ENCODE measurements at regions not wholly inside any gene's neighbourhood (a gene's known extent, or its start where the extent isn't known, plus 50 kb on each side); places are given as distances from the start of the nearest gene placed in this dataset.

DNA sequence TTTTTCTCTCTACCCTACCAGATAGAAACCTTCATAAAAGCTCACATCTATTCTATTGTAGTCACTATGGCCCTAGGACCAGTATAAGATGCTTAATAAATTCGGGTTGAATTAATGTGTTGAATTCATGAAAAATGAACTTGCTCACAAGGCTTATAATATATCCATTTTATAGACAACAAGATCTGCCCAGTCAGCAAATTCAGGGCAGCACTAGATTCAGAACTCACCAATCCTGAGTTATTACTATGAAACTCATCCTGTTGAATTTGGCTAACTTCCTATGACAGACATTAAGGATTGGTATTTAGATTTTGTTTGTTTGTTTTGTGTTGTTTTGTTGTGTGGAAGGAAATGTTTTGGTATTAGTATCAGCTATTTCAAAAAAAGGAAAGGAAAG, 143.6 kb upstream of the CCNG1 start:
- H3K9me3 ChIP-seq (ENCODE audit: control insufficient read depth, insufficient read depth, low read length): 0 out of 2 replicates have a peak, but pooled peaks cover 2% of the 10 kb centered on the region
- no peaks in the 10 kb centered on the region for H3K27me3 ChIP-seq (ENCODE audit: control insufficient read depth, insufficient read depth, low read length)
- dilution Hi-C loops (cut with HindIII; ENCODE audit: low sequenced_read_pairs, unreplicated experiment): no loop called here
- H3K9ac ChIP-seq (ENCODE audit: low read depth, low read length): no peak overlapping the region
- no peak overlapping the region for H2BK120ac ChIP-seq (ENCODE audit: low read depth, low read length)
- H3K18ac ChIP-seq (ENCODE audit: low read depth, low read length): no peak overlapping the region
- DNase-seq: no peak
- H3K14ac ChIP-seq (replicated peaks; ENCODE audit: low read depth, low read length): no peak overlapping the region
- H3K27ac ChIP-seq (ENCODE audit: insufficient read depth, low read length): no peak overlapping the region
- no peak overlapping the region for H4K5ac ChIP-seq (ENCODE audit: low read depth, low read length)
- no peak overlapping the region for H3K4ac ChIP-seq (ENCODE audit: low read depth, low read length)
- H4K20me1 ChIP-seq (ENCODE audit: insufficient read depth, low read length): no peaks in the 10 kb centered on the region
- no peak overlapping the region for H2AK5ac ChIP-seq (ENCODE audit: low read depth, low read length)
- no peaks in the 10 kb centered on the region for H3K4me1 ChIP-seq (ENCODE audit: control insufficient read depth, insufficient read depth, low read length)
- H2BK20ac ChIP-seq (ENCODE audit: low read depth, low read length): no peak overlapping the region
- no peaks in the 10 kb centered on the region for H3K9me1 ChIP-seq (ENCODE audit: insufficient read depth, low read length)
- no peak overlapping the region for H2BK5ac ChIP-seq (ENCODE audit: low read depth, low read length, poor library complexity, severe bottlenecking)
- no peaks in the 10 kb centered on the region for H3K36me3 ChIP-seq (ENCODE audit: control insufficient read depth, insufficient read depth, low read length)
- ATAC-seq (ENCODE audit: low read depth): no peak
- TF ChIP-seq MAFK (IDR thresholded peaks at IDR 0.05; ENCODE audit: low read depth, low read length): peak; percentile 98
- TF ChIP-seq, protein P1, sequence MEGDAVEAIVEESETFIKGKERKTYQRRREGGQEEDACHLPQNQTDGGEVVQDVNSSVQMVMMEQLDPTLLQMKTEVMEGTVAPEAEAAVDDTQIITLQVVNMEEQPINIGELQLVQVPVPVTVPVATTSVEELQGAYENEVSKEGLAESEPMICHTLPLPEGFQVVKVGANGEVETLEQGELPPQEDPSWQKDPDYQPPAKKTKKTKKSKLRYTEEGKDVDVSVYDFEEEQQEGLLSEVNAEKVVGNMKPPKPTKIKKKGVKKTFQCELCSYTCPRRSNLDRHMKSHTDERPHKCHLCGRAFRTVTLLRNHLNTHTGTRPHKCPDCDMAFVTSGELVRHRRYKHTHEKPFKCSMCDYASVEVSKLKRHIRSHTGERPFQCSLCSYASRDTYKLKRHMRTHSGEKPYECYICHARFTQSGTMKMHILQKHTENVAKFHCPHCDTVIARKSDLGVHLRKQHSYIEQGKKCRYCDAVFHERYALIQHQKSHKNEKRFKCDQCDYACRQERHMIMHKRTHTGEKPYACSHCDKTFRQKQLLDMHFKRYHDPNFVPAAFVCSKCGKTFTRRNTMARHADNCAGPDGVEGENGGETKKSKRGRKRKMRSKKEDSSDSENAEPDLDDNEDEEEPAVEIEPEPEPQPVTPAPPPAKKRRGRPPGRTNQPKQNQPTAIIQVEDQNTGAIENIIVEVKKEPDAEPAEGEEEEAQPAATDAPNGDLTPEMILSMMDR (conservative IDR thresholded peaks at IDR 0.05; ENCODE audit: low read depth, low read length): no peak
- no peak overlapping the region for H2AK9ac ChIP-seq (replicated peaks; ENCODE audit: low read depth, low read length, poor library complexity)
- intact Hi-C loops (cut with micrococcal nuclease): no loop called here
- in situ Hi-C loops (cut with MboI; ENCODE audit: low sequenced_read_pairs): no loop called here
- no peaks in the 10 kb centered on the region for H3K79me1 ChIP-seq (ENCODE audit: low read depth in 1 of 2, low read length in 2 of 2)
- no peak overlapping the region for H4K8ac ChIP-seq (ENCODE audit: low read depth in 2 of 2, low read length in 2 of 2)
- H3K56ac ChIP-seq (ENCODE audit: extremely low read depth, insufficient read depth, low read length): no peak overlapping the region
- H3K4me3 ChIP-seq (ENCODE audit: insufficient read depth, low read depth, low read length): no peak overlapping the region
- WGBS, 2 experiments (ENCODE audit: extremely low coverage in 2 of 2, insufficient read length in 1 of 2): no CpG with 5 or more reads among the region's 1 CpG
- H3K4me2 ChIP-seq (ENCODE audit: low read depth, low read length): no peak overlapping the region
- H2AFZ ChIP-seq (replicated peaks; ENCODE audit: low read length, poor library complexity): no peak overlapping the region
- CTCF ChIA-PET: no interaction called here
- H4K91ac ChIP-seq (ENCODE audit: insufficient read depth, low read depth, low read length): no peak overlapping the region
- no peak overlapping the region for H3K23ac ChIP-seq (ENCODE audit: low read depth, low read length)
- POLR2A ChIA-PET (ENCODE audit: unreplicated experiment): no interaction called here
- H2BK15ac ChIP-seq (ENCODE audit: low read depth, low read length): no peak overlapping the region
- no TSS peak for BruUV-seq (replicated peaks)

Measured in IMR-90 (cell line).